HCT116 (cell line): ENCODE measurements at regions not wholly inside any gene's neighbourhood (a gene's known extent, or its start where the extent isn't known, plus 50 kb on each side); places are given as distances from the start of the nearest gene placed in this dataset.

Experiments
- ATAC-seq: fragments of 200-7000 bp; cut with Tn5 transposase; 2 replicates; pipeline ENCODE4 v1.9.1; 2020; ENCODE audit warnings: mild to moderate bottlenecking, moderate library complexity
- BruUV-seq: library from RNA; stranded (reverse); fragments of 400-500 nt; replicated peaks from 2 replicates; lab custom pipeline; 2021; lab: Mats Ljungman, UMichigan
- CTCF ChIA-PET: fragments of 300-600 bp; sonication (Branson Sonifier 250); formaldehyde crosslinking; loops from one replicate; lab custom pipeline; 2021; ENCODE audit warnings: antibody characterized with exemption; lab: Charles Lee
- POLR2A ChIA-PET: fragments of 300-600, 350-600 bp; sonication (Branson Sonifier 250); formaldehyde crosslinking; loops from one replicate; lab custom pipeline; 2021; ENCODE audit warnings: antibody characterized with exemption; lab: Charles Lee
- RAD21 ChIA-PET, 2 experiments: fragments of 300-600 bp; sonication (Branson Sonifier 250); formaldehyde crosslinking; loops; one replicate each; lab custom pipeline; 2023; ENCODE audit warnings: low total read pairs in 2 of 2; ENCODE audit not compliant: uncharacterized antibody in 2 of 2, unreplicated experiment in 2 of 2, low non-redundant PET in 1 of 2; lab: Charles Lee
- DNase-seq: peaks from one replicate; pipeline ENCODE4 v3.0.0-alpha.2; 2010; ENCODE audit warnings: low read depth, low spot score
- H2AFZ ChIP-seq: fragments of 200-600 bp; shearing (Covaris generic), sonication (generic); 2 replicates; pipeline ENCODE4 v1.6.1; 2017; ENCODE audit warnings: low read depth, mixed run types, mixed read lengths, antibody characterized with exemption, low read length; ENCODE audit not compliant: poor library complexity, severe bottlenecking
- H3K27ac ChIP-seq: 2 replicates; pipeline ENCODE4 v1.5.1; 2012; ENCODE audit warnings: low read depth, low read length
- H3K27me3 ChIP-seq: fragments of 200-600 bp; sonication (generic); 2 replicates; pipeline ENCODE4 v1.6.1; 2016; ENCODE audit warnings: mixed run types, low read length, mixed read lengths; ENCODE audit not compliant: insufficient read depth
- H3K36me3 ChIP-seq, 2 experiments: fragments of 200-500 bp in 1 of 2; fragments of 200-600 bp in 1 of 2; sonication (Bioruptor generic) in 1 of 2; sonication (generic) in 1 of 2; 2 replicates each; pipeline versions ENCODE4 v1.5.1 to v1.6.1; 2014 to 2016; ENCODE audit warnings: low read length in 2 of 2, inconsistent platforms in 1 of 2, mixed read lengths in 1 of 2, mixed run types in 1 of 2; ENCODE audit not compliant: insufficient read depth in 2 of 2, control insufficient read depth in 1 of 2
- H3K4me1 ChIP-seq, 2 experiments: fragments of 200-600 bp in 1 of 2; sonication (generic) in 1 of 2; 2 replicates each; pipeline versions ENCODE4 v1.5.1 to v1.6.1; 2012 to 2017; ENCODE audit warnings: low read length in 2 of 2, inconsistent platforms in 1 of 2, mild to moderate bottlenecking in 1 of 2, mixed read lengths in 1 of 2, mixed run types in 1 of 2, moderate library complexity in 1 of 2; ENCODE audit not compliant: insufficient read depth in 2 of 2, control insufficient read depth in 1 of 2
- H3K4me2 ChIP-seq: fragments of 200-600 bp; sonication (generic); 2 replicates; pipeline ENCODE4 v1.6.1; 2017; ENCODE audit warnings: mixed run types, low read length, mixed read lengths
- H3K4me3 ChIP-seq, 2 experiments: fragments of 200-600 bp in 1 of 2; sonication (generic) in 1 of 2; replicated peaks in 1 of 2; 2 replicates each; pipeline ENCODE4 v1.5.1; 2011 to 2016; ENCODE audit warnings: low read length in 2 of 2, control low read depth in 1 of 2, low read depth in 1 of 2, mild to moderate bottlenecking in 1 of 2, mixed read lengths in 1 of 2, mixed run types in 1 of 2
- H3K79me2 ChIP-seq: fragments of 200-600 bp; sonication (generic); 2 replicates; pipeline ENCODE4 v1.6.1; 2017; ENCODE audit warnings: mild to moderate bottlenecking, mixed run types, low read length, moderate library complexity, mixed read lengths; ENCODE audit not compliant: insufficient read depth
- H3K9ac ChIP-seq: fragments of 200-600 bp; sonication (generic); 2 replicates; pipeline ENCODE4 v1.6.1; 2016; ENCODE audit warnings: low read length, mixed read lengths
- H3K9me2 ChIP-seq: fragments of 200-600 bp; sonication (generic), shearing (Covaris generic); 2 replicates; pipeline ENCODE4 v1.6.1; 2017; ENCODE audit warnings: mixed run types, mild to moderate bottlenecking, moderate library complexity; ENCODE audit not compliant: insufficient read depth
- H3K9me3 ChIP-seq, 2 experiments: fragments of 200-500 bp in 1 of 2; fragments of 200-600 bp in 1 of 2; sonication (Bioruptor generic) in 1 of 2; sonication (generic) in 1 of 2; 2 replicates each; pipeline ENCODE4 v1.6.1; 2014 to 2017; ENCODE audit warnings: low read length in 2 of 2, mixed read lengths in 2 of 2, inconsistent platforms in 1 of 2, low read depth in 1 of 2, mild to moderate bottlenecking in 1 of 2, mixed run types in 1 of 2, moderate library complexity in 1 of 2; ENCODE audit not compliant: control insufficient read depth in 1 of 2, insufficient read depth in 1 of 2
- H4K20me1 ChIP-seq: fragments of 200-600 bp; sonication (generic), shearing (Covaris generic); 2 replicates; pipeline ENCODE4 v1.6.1; 2017; ENCODE audit warnings: mixed run types, mild to moderate bottlenecking, moderate library complexity; ENCODE audit not compliant: insufficient read depth
- CBX3 ChIP-seq: IDR thresholded peaks from 2 replicates; pipeline ENCODE4 v1.6.1; 2012; ENCODE audit warnings: low read depth
- CTCF ChIP-seq, 3 experiments: fragments of 200-600 bp in 1 of 3; sonication (generic) in 1 of 3; IDR thresholded peaks in 2 of 3; conservative IDR thresholded peaks in 1 of 3; 2 replicates each; pipeline ENCODE4 v1.5.1; 2012 to 2017; ENCODE audit warnings: low read depth in 2 of 3, low read length in 2 of 3, antibody characterized with exemption in 1 of 3, borderline replicate concordance in 1 of 3, control low read depth in 1 of 3, mild to moderate bottlenecking in 1 of 3, mixed read lengths in 1 of 3, mixed run types in 1 of 3, moderate library complexity in 1 of 3; ENCODE audit not compliant: insufficient read depth in 1 of 3
- FOSL1 ChIP-seq: IDR thresholded peaks from 2 replicates; pipeline ENCODE4 v1.6.1; 2012; ENCODE audit warnings: low read depth
- JUND ChIP-seq: IDR thresholded peaks from 2 replicates; pipeline ENCODE4 v1.6.1; 2012
- POLR2AphosphoS5 ChIP-seq: IDR thresholded peaks from 2 replicates; pipeline ENCODE4 v1.6.1; 2011; ENCODE audit warnings: mild to moderate bottlenecking, low read depth, low read length, moderate library complexity
- SRF ChIP-seq: IDR thresholded peaks from 2 replicates; pipeline ENCODE4 v1.6.1; 2012; ENCODE audit warnings: low read depth
- TCF7L2 ChIP-seq: IDR thresholded peaks from 2 replicates; pipeline ENCODE4 v1.7.0; 2011; ENCODE audit warnings: borderline replicate concordance, inconsistent platforms; ENCODE audit not compliant: insufficient read depth, insufficient read length; ENCODE audit errors: extremely low read depth
- YY1 ChIP-seq: IDR thresholded peaks from 2 replicates; pipeline ENCODE4 v1.6.1; 2011; ENCODE audit warnings: low read length, low read depth, moderate library complexity, mild to moderate bottlenecking; ENCODE audit not compliant: insufficient replicate concordance; ENCODE audit errors: extremely low read depth
- intact Hi-C: fragments of 100-400 bp; cut with micrococcal nuclease; formaldehyde crosslinking; loops from 2 replicates; pipeline ENCODE4 v1.10.0; 2022

- Histone ChIP-seq H3K9ac (peak overlapping the region; percentile 41), H3K27ac (peak overlapping the region; percentile 94), H4K20me1 (no peaks in the 10 kb centered on the region; the same call in 1 of the 2 replicates), H3K27me3 (no peaks in the 10 kb centered on the region), H3K4me1 (peaks cover 63 to 99% of the 10 kb centered on the region in 2 experiments), H3K4me3 (no peak overlapping the region), H2AFZ (no peak overlapping the region), H3K9me3 (no peaks in the 10 kb centered on the region), H3K4me2 (0 out of 2 replicates have a peak overlapping the region, but pooled peaks have one; percentile 26), H3K79me2 (peaks cover 73% of the 10 kb centered on the region), H3K36me3 (peaks cover 3 to 32% of the 10 kb centered on the region in 2 experiments; a peak in 3 of 4 replicates), H3K9me2 (no peaks in the 10 kb centered on the region)
- ChIA-PET CTCF (no interaction called here), POLR2A (no interaction called here), RAD21 (no interaction called here)
- DNase-seq (no peak), ATAC-seq (no peak)
- no TSS peak for BruUV-seq
- TF ChIP-seq JUND (no peak), POLR2AphosphoS5 (0 out of 2 replicates have a peak, but pooled peaks have one; percentile 5), YY1 (no peak), SRF (no peak), FOSL1 (no peak), CTCF (IDR thresholded peaks at IDR 0.05 in 2 of 3, conservative IDR thresholded peaks at IDR 0.05 in 1 of 3; ENCODE audit: borderline replicate concordance in 1 of 3, insufficient read depth in 1 of 3, low read depth in 2 of 3, low read length in 2 of 3) (no peak), CBX3 (no peak)
- intact Hi-C loops: no loop called here
These were observed 547.7 kb upstream of the DIPK2B start for GRCh38 chrX:45748369-45748774.

GRCh38 chrX:45747905-45748304 is 547.2 kb upstream of the DIPK2B start:
- POLR2A ChIA-PET: no interaction called here
- CTCF ChIA-PET: no interaction called here
- peak overlapping the region; percentile 16; the same call in 1 of the 2 replicates for H3K4me2 ChIP-seq

More at GRCh38 chrX:45747905-45748304, 547.2 kb upstream of the DIPK2B start:
- H4K20me1 ChIP-seq: no peaks in the 10 kb centered on the region
- no peaks in the 10 kb centered on the region for H3K27me3 ChIP-seq
- H3K36me3 ChIP-seq: peaks cover 3 to 32% of the 10 kb centered on the region in 2 experiments; a peak in 3 of 4 replicates
- no peak overlapping the region for H3K4me3 ChIP-seq
- H3K9ac ChIP-seq: peak overlapping the region; percentile 41
- TF ChIP-seq TCF7L2 (no peak), POLR2AphosphoS5 (0 out of 2 replicates have a peak, but pooled peaks have one; percentile 10)
- BruUV-seq: no TSS peak
- peaks cover 59 to 99% of the 10 kb centered on the region in 2 experiments for H3K4me1 ChIP-seq
- DNase-seq: no peak
- peaks cover 68% of the 10 kb centered on the region for H3K79me2 ChIP-seq
- RAD21 ChIA-PET: no interaction called here
- H3K27ac ChIP-seq: peak overlapping the region; percentile 94
- ATAC-seq: no peak
- no peaks in the 10 kb centered on the region for H3K9me2 ChIP-seq
- H2AFZ ChIP-seq: no peak overlapping the region
- intact Hi-C loops: no loop called here
- no peaks in the 10 kb centered on the region for H3K9me3 ChIP-seq
